ENCODE measurements at regions not wholly inside any gene's neighbourhood (a gene's known extent, or its start where the extent isn't known, plus 50 kb on each side); places are given as distances from the start of the nearest gene placed in this dataset.

- in situ Hi-C loops (cut with MboI; ENCODE audit: low sequenced_read_pairs) (no loop called here), dilution Hi-C loops (cut with HindIII; ENCODE audit: low sequenced_read_pairs, unreplicated experiment) (no loop called here), intact Hi-C loops (cut with micrococcal nuclease) (no loop called here)
- H3K36me3 ChIP-seq (ENCODE audit: control insufficient read depth, insufficient read depth, low read length), result no peaks in the 10 kb centered on the region
- H3K9me3 ChIP-seq (ENCODE audit: control insufficient read depth, insufficient read depth, low read length), result no peaks in the 10 kb centered on the region
- no peak overlapping the region for H3K9ac ChIP-seq (ENCODE audit: low read depth, low read length)
- WGBS, 2 experiments (ENCODE audit: extremely low coverage in 2 of 2, insufficient read length in 1 of 2), result no CpG with 5 or more reads among the region's 4 CpGs
- TF ChIP-seq CTCF (conservative IDR thresholded peaks at IDR 0.05; ENCODE audit: low read depth, low read length) (no peak), FOS (IDR thresholded peaks at IDR 0.05; ENCODE audit: low read depth, low read length) (no peak), CEBPB (IDR thresholded peaks at IDR 0.05; ENCODE audit: low read depth, low read length) (no peak), RAD21 (IDR thresholded peaks at IDR 0.05; ENCODE audit: low read length) (no peak), MAZ (IDR thresholded peaks at IDR 0.05; ENCODE audit: borderline replicate concordance, low read depth, low read length) (no peak), MAFK (IDR thresholded peaks at IDR 0.05; ENCODE audit: low read depth, low read length) (no peak)
- H2BK15ac ChIP-seq (ENCODE audit: low read depth, low read length), result no peak overlapping the region
- no peak overlapping the region for H2BK20ac ChIP-seq (ENCODE audit: low read depth, low read length)
- no peaks in the 10 kb centered on the region for H3K27me3 ChIP-seq (ENCODE audit: control insufficient read depth, insufficient read depth, low read length)
- no peak overlapping the region for H3K18ac ChIP-seq (ENCODE audit: low read depth, low read length)
- no peak for ATAC-seq (ENCODE audit: low read depth)
- no peak overlapping the region for H3K56ac ChIP-seq (ENCODE audit: extremely low read depth, insufficient read depth, low read length)
- no peak for DNase-seq
- no peak overlapping the region for H2AK5ac ChIP-seq (ENCODE audit: low read depth, low read length)
- CTCF ChIA-PET, result no interaction called here
- H4K8ac ChIP-seq (ENCODE audit: low read depth in 2 of 2, low read length in 2 of 2), result no peak overlapping the region
- H3K23ac ChIP-seq (ENCODE audit: low read depth, low read length), result no peak overlapping the region
- no peaks in the 10 kb centered on the region for H3K9me1 ChIP-seq (ENCODE audit: insufficient read depth, low read length)
- no peaks in the 10 kb centered on the region for H3K79me1 ChIP-seq (ENCODE audit: low read depth in 1 of 2, low read length in 2 of 2)
- H2AFZ ChIP-seq (replicated peaks; ENCODE audit: low read length, poor library complexity), result no peak overlapping the region
- H4K20me1 ChIP-seq (ENCODE audit: insufficient read depth, low read length), result no peaks in the 10 kb centered on the region
- no peak overlapping the region for H4K91ac ChIP-seq (ENCODE audit: insufficient read depth, low read depth, low read length)
- no TSS peak for BruUV-seq (replicated peaks)
- POLR2A ChIA-PET (ENCODE audit: unreplicated experiment), result no interaction called here
- H3K27ac ChIP-seq (ENCODE audit: insufficient read depth, low read length), result no peak overlapping the region
- H2BK5ac ChIP-seq (ENCODE audit: low read depth, low read length, poor library complexity, severe bottlenecking), result no peak overlapping the region
- H2AK9ac ChIP-seq (replicated peaks; ENCODE audit: low read depth, low read length, poor library complexity), result no peak overlapping the region
- no peak overlapping the region for H4K5ac ChIP-seq (ENCODE audit: low read depth, low read length)
- H3K4me3 ChIP-seq (ENCODE audit: insufficient read depth, low read depth, low read length), result no peak overlapping the region
- no peak overlapping the region for H2BK120ac ChIP-seq (ENCODE audit: low read depth, low read length)
- H3K14ac ChIP-seq (replicated peaks; ENCODE audit: low read depth, low read length), result no peak overlapping the region
- no peak overlapping the region for H3K4me2 ChIP-seq (ENCODE audit: low read depth, low read length)
- H3K4me1 ChIP-seq (ENCODE audit: control insufficient read depth, insufficient read depth, low read length), result no peaks in the 10 kb centered on the region
- no peak overlapping the region for H3K4ac ChIP-seq (ENCODE audit: low read depth, low read length)
Measured at GRCh38 chr4:11038926-11039325, 354.4 kb upstream of the CLNK start.

Data from IMR-90 (cell line).